Activated naive CD4-positive, alpha-beta T cell treated with anti-CD3 and anti-CD28 coated beads, Interleukin-2, amount 50 U/mL, for 24 hours (primary cell): ENCODE measurements at regions not wholly inside any gene's neighbourhood (a gene's known extent, or its start where the extent isn't known, plus 50 kb on each side); places are given as distances from the start of the nearest gene placed in this dataset.

ENCODE experiments used
- H3K27ac Mint-ChIP-seq: one replicate; pipeline ENCODE4 v1.8.0; 2021; ENCODE audit warnings: mild to moderate bottlenecking, mixed read lengths
- H3K27me3 Mint-ChIP-seq: one replicate; pipeline ENCODE4 v1.8.0; 2021; ENCODE audit warnings: mixed read lengths
- H3K36me3 Mint-ChIP-seq: one replicate; pipeline ENCODE4 v1.8.0; 2021; ENCODE audit warnings: mixed read lengths
- H3K4me1 Mint-ChIP-seq: one replicate; pipeline ENCODE4 v1.8.0; 2021; ENCODE audit warnings: mixed read lengths
- H3K4me3 Mint-ChIP-seq: one replicate; pipeline ENCODE4 v1.8.0; 2021; ENCODE audit warnings: mild to moderate bottlenecking, mixed read lengths
- H3K9me3 Mint-ChIP-seq: one replicate; pipeline ENCODE4 v1.8.0; 2021; ENCODE audit warnings: mixed read lengths

- Mint-ChIP-seq H3K4me1 (no peaks in the 10 kb centered on the region), H3K27ac (no peak overlapping the region), H3K4me3 (no peak overlapping the region), H3K9me3 (no peaks in the 10 kb centered on the region), H3K27me3 (no peaks in the 10 kb centered on the region), H3K36me3 (no peaks in the 10 kb centered on the region)
Observed at GRCh38 chr3:87073496-87074145, 82.7 kb upstream of the VGLL3 start.

DNA sequence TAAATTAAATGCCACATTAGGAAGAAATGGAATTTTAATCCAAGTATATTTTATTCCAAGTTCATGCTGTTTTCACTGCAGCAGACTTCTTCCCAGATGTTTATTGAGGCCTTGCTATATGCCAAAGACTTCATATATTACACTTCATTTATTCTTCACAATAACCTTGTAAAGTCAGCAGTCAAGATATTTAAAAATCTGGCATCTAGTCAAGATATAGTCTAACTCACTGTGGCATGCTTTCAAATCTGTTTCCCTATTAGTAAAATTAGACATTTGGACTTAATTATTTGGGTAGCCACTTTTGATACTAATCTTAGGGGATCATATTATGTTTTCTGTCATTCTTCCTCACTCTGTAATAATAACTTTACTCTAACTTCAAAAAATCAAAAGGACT lies 81.5 kb upstream of the VGLL3 start:
- H3K4me3 Mint-ChIP-seq, result no peak overlapping the region
- H3K36me3 Mint-ChIP-seq, result no peaks in the 10 kb centered on the region
- H3K4me1 Mint-ChIP-seq, result no peaks in the 10 kb centered on the region
- H3K9me3 Mint-ChIP-seq, result no peaks in the 10 kb centered on the region
- H3K27me3 Mint-ChIP-seq, result no peaks in the 10 kb centered on the region
- no peak overlapping the region for H3K27ac Mint-ChIP-seq

GRCh38 chr3:87069971-87070370 lies 79.0 kb upstream of the VGLL3 start:
- H3K36me3 Mint-ChIP-seq, result no peaks in the 10 kb centered on the region
- H3K27ac Mint-ChIP-seq, result no peak overlapping the region
- no peaks in the 10 kb centered on the region for H3K9me3 Mint-ChIP-seq
- H3K27me3 Mint-ChIP-seq, result no peaks in the 10 kb centered on the region
- H3K4me3 Mint-ChIP-seq, result no peak overlapping the region
- H3K4me1 Mint-ChIP-seq, result no peaks in the 10 kb centered on the region

- H3K27me3 Mint-ChIP-seq, result no peaks in the 10 kb centered on the region
Observed at GRCh38 chr3:87069021-87069420, 78.1 kb upstream of the VGLL3 start.

DNA sequence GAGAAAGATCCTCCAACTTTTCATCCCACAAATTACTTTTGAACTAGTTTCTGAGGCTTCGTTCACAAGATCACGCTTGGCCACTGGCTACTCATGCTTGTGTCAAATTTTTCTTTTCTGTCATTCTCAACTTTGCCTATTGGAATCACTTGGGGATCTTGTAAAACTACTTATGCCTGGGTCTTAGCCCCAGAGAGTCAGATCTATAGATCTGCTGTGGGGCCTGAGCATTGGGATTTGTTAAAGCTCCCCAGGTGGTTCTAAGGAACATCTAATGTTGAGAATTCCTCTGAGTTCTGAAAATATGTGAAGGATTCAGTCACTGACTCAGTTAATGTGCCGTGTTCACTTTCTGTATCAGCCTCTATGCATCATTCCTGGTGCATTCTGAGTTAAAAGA lies 71.7 kb upstream of the VGLL3 start:
- Mint-ChIP-seq H3K36me3 (no peaks in the 10 kb centered on the region), H3K9me3 (no peaks in the 10 kb centered on the region), H3K27me3 (peaks cover 1% of the 10 kb centered on the region), H3K4me1 (no peaks in the 10 kb centered on the region), H3K4me3 (no peak overlapping the region), H3K27ac (no peak overlapping the region)

More at GRCh38 chr3:87069021-87069420, 78.1 kb upstream of the VGLL3 start:
- H3K4me1 Mint-ChIP-seq, result no peaks in the 10 kb centered on the region
- H3K36me3 Mint-ChIP-seq, result no peaks in the 10 kb centered on the region
- H3K9me3 Mint-ChIP-seq, result no peaks in the 10 kb centered on the region
- H3K4me3 Mint-ChIP-seq, result no peak overlapping the region
- H3K27ac Mint-ChIP-seq, result no peak overlapping the region

- no peak overlapping the region for H3K27ac Mint-ChIP-seq
- no peaks in the 10 kb centered on the region for H3K9me3 Mint-ChIP-seq
- peaks cover 6% of the 10 kb centered on the region for H3K27me3 Mint-ChIP-seq
- H3K4me1 Mint-ChIP-seq, result no peaks in the 10 kb centered on the region
- H3K4me3 Mint-ChIP-seq, result no peak overlapping the region
- no peaks in the 10 kb centered on the region for H3K36me3 Mint-ChIP-seq
Observed at GRCh38 chr3:87057474-87057873, 66.5 kb upstream of the VGLL3 start.

GRCh38 chr3:87053553-87053952 lies 62.6 kb upstream of the VGLL3 start:
- Mint-ChIP-seq H3K4me1 (no peaks in the 10 kb centered on the region), H3K9me3 (no peaks in the 10 kb centered on the region), H3K4me3 (no peak overlapping the region), H3K27me3 (peaks cover 6% of the 10 kb centered on the region), H3K36me3 (no peaks in the 10 kb centered on the region), H3K27ac (no peak overlapping the region)

DNA sequence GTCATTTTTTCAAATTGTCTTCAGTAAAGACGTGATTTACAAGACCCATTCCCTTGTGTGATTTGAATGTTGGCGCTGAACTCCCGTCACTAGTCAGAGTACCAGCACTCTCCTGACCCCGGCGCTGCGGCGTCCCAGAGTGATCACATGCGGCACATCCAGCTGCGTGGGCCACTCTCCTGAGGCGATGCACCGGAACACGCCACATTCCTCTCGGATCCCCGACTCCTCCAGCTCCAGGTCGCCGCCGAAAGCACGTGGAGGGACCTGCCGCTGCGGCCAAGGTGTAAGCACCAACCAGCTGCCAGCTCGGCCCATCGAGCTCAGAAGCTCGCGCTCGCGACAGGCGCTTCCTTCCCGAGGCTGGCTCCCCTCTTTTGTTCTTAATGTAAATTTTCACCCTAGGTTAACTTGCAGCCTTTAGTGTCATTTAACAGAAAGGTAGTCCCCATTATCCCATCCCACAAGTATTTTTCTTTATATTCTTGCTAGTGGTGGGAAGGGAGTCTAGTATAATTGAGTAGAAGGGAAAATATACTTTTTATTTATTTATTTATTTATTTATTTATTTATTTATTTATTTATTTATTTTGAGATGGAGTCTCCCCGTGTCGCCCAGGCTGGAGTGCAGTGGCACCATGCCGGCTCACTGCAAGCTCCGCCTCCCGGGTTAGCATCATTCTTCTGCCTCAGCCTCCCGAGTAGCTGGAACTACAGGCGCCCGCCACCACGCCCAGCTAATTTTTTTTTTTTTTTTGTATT lies 61.7 kb upstream of the VGLL3 start:
- Mint-ChIP-seq H3K9me3 (no peaks in the 10 kb centered on the region), H3K4me1 (no peaks in the 10 kb centered on the region), H3K4me3 (no peak overlapping the region), H3K27ac (no peak overlapping the region), H3K27me3 (peaks cover 4% of the 10 kb centered on the region), H3K36me3 (no peaks in the 10 kb centered on the region)

- Mint-ChIP-seq H3K9me3 (no peaks in the 10 kb centered on the region), H3K4me3 (no peak overlapping the region), H3K27ac (no peak overlapping the region), H3K36me3 (no peaks in the 10 kb centered on the region), H3K27me3 (no peaks in the 10 kb centered on the region), H3K4me1 (no peaks in the 10 kb centered on the region)
Observed at GRCh38 chr3:87047852-87048251, 56.9 kb upstream of the VGLL3 start.

- Mint-ChIP-seq H3K9me3 (no peaks in the 10 kb centered on the region), H3K4me1 (no peaks in the 10 kb centered on the region), H3K36me3 (no peaks in the 10 kb centered on the region), H3K27me3 (no peaks in the 10 kb centered on the region), H3K27ac (no peak overlapping the region), H3K4me3 (no peak overlapping the region)
Observed at GRCh38 chr3:87046241-87046640, 55.3 kb upstream of the VGLL3 start.

GRCh38 chr3:87045473-87045872 lies 54.5 kb upstream of the VGLL3 start:
- Mint-ChIP-seq H3K4me1 (no peaks in the 10 kb centered on the region), H3K27me3 (no peaks in the 10 kb centered on the region), H3K27ac (no peak overlapping the region), H3K4me3 (no peak overlapping the region), H3K36me3 (no peaks in the 10 kb centered on the region), H3K9me3 (no peaks in the 10 kb centered on the region)

GRCh38 chr3:87044846-87045245 lies 53.9 kb upstream of the VGLL3 start:
- Mint-ChIP-seq H3K36me3 (no peaks in the 10 kb centered on the region), H3K4me1 (no peaks in the 10 kb centered on the region), H3K9me3 (no peaks in the 10 kb centered on the region), H3K4me3 (no peak overlapping the region), H3K27ac (no peak overlapping the region), H3K27me3 (no peaks in the 10 kb centered on the region)

GRCh38 chr3:87044409-87044808 lies 53.5 kb upstream of the VGLL3 start:
- Mint-ChIP-seq H3K27ac (no peak overlapping the region), H3K4me1 (no peaks in the 10 kb centered on the region), H3K4me3 (no peak overlapping the region), H3K36me3 (no peaks in the 10 kb centered on the region), H3K27me3 (no peaks in the 10 kb centered on the region), H3K9me3 (no peaks in the 10 kb centered on the region)

- H3K27me3 Mint-ChIP-seq, result no peaks in the 10 kb centered on the region
- H3K9me3 Mint-ChIP-seq, result no peaks in the 10 kb centered on the region
- H3K27ac Mint-ChIP-seq, result no peak overlapping the region
- H3K36me3 Mint-ChIP-seq, result no peaks in the 10 kb centered on the region
- H3K4me3 Mint-ChIP-seq, result no peak overlapping the region
- no peaks in the 10 kb centered on the region for H3K4me1 Mint-ChIP-seq
Observed at GRCh38 chr3:87041191-87041590, 50.2 kb upstream of the VGLL3 start.
